ENCODE measurements at regions not wholly inside any gene's neighbourhood (a gene's known extent, or its start where the extent isn't known, plus 50 kb on each side); places are given as distances from the start of the nearest gene placed in this dataset.

- H3K4me1 ChIP-seq: no peaks in the 10 kb centered on the region
- WGBS: 65% methylated on average over 2 of the region's 2 CpGs
- H3K36me3 ChIP-seq: no peaks in the 10 kb centered on the region
- no peak overlapping the region for H3K27ac ChIP-seq
- no peaks in the 10 kb centered on the region for H3K27me3 ChIP-seq
- no peak for DNase-seq (ENCODE audit: low spot score in 2 of 2)
- TF ChIP-seq EP300 (IDR thresholded peaks at IDR 0.05) (no peak), POLR2A (IDR thresholded peaks at IDR 0.05) (no peak)
- no peaks in the 10 kb centered on the region for H3K9me3 ChIP-seq
- H3K4me3 ChIP-seq: no peak overlapping the region
Measured at GRCh38 chr10:47224546-47225218, 75.3 kb upstream of the GDF10 start.

DNA sequence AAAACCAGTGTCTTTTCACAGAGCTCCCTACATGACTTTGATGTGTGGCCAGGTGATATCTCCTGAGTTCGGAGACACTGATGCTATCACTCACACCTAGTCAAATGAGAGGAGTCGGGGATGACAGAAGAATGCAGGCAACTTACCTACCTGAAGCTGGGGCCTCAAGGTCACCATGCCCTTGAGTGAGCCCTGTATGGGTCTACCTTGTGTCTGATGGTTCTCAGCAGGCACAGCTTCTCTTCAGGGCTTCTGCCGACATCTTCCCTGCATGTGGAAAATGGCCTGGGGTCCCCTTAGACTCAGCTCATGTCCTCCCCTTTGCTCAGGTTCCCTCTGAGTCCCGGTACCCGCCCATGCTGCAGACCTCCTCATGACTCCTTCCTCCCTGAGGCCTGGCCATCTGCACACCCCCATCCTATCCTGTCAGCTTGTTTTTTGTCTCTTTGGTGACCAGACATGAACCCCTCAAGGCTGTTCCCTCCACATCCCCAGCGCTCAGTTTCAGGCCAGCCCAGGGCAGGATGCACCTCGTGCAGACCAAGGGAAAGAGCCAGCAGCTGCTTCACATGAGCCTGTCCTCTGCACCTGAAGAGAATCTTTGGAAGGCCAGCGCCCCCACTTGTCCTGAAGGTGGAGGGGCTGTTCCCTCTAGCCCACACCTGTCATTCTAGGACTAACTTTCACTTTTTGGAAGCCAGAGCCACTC lies 74.6 kb upstream of the GDF10 start:
- DNase-seq (ENCODE audit: low spot score in 2 of 2): no peak
- Histone ChIP-seq H3K9me3 (no peaks in the 10 kb centered on the region), H3K27ac (no peak overlapping the region), H3K27me3 (no peaks in the 10 kb centered on the region), H3K4me1 (peaks cover 3% of the 10 kb centered on the region), H3K4me3 (no peak overlapping the region), H3K36me3 (no peaks in the 10 kb centered on the region)
- TF ChIP-seq CTCF (IDR thresholded peaks at IDR 0.05) (no peak), POLR2A (IDR thresholded peaks at IDR 0.05) (no peak), EP300 (IDR thresholded peaks at IDR 0.05) (no peak), POLR2AphosphoS5 (IDR thresholded peaks at IDR 0.05) (no peak)
- WGBS: 74% methylated on average over 8 of the region's 8 CpGs

GRCh38 chr10:47225928-47226645 lies 73.9 kb upstream of the GDF10 start:
- Histone ChIP-seq H3K4me1 (peaks cover 8% of the 10 kb centered on the region), H3K36me3 (no peaks in the 10 kb centered on the region), H3K4me3 (no peak overlapping the region), H3K27me3 (no peaks in the 10 kb centered on the region), H3K9me3 (no peaks in the 10 kb centered on the region), H3K27ac (no peak overlapping the region)
- no peak for DNase-seq (ENCODE audit: low spot score in 2 of 2)
- no peak for TF ChIP-seq EP300 (IDR thresholded peaks at IDR 0.05)
- TF ChIP-seq POLR2AphosphoS5 (IDR thresholded peaks at IDR 0.05): no peak
- no peak for TF ChIP-seq POLR2A (IDR thresholded peaks at IDR 0.05)
- no peak for TF ChIP-seq CTCF (IDR thresholded peaks at IDR 0.05)
- 92% methylated on average over 8 of the region's 8 CpGs for WGBS

- 48% methylated on average over 4 of the region's 4 CpGs for WGBS
- TF ChIP-seq POLR2A (IDR thresholded peaks at IDR 0.05): no peak
- no peak for TF ChIP-seq EP300 (IDR thresholded peaks at IDR 0.05)
- no peak for TF ChIP-seq POLR2AphosphoS5 (IDR thresholded peaks at IDR 0.05)
- TF ChIP-seq CTCF (IDR thresholded peaks at IDR 0.05): no peak
- Histone ChIP-seq H3K4me3 (no peak overlapping the region), H3K27me3 (no peaks in the 10 kb centered on the region), H3K27ac (no peak overlapping the region), H3K36me3 (no peaks in the 10 kb centered on the region), H3K9me3 (no peaks in the 10 kb centered on the region), H3K4me1 (peaks cover 8% of the 10 kb centered on the region)
- DNase-seq (ENCODE audit: low spot score in 2 of 2): no peak
Measured at GRCh38 chr10:47230482-47230881, 69.5 kb upstream of the GDF10 start.

GRCh38 chr10:47230957-47231356 lies 69.0 kb upstream of the GDF10 start:
- TF ChIP-seq EP300 (IDR thresholded peaks at IDR 0.05) (no peak), CTCF (IDR thresholded peaks at IDR 0.05) (no peak), POLR2A (IDR thresholded peaks at IDR 0.05) (no peak), POLR2AphosphoS5 (IDR thresholded peaks at IDR 0.05) (no peak)
- Histone ChIP-seq H3K9me3 (no peaks in the 10 kb centered on the region), H3K4me1 (peaks cover 8% of the 10 kb centered on the region), H3K27me3 (no peaks in the 10 kb centered on the region), H3K4me3 (no peak overlapping the region), H3K36me3 (no peaks in the 10 kb centered on the region), H3K27ac (no peak overlapping the region)
- DNase-seq (ENCODE audit: low spot score in 2 of 2): no peak
